H1 (cell line): ENCODE measurements at regions not wholly inside any gene's neighbourhood (a gene's known extent, or its start where the extent isn't known, plus 50 kb on each side); places are given as distances from the start of the nearest gene placed in this dataset.

Experiments
- ASH2L ChIP-seq: fragments of 200-600, 300-600 bp; sonication (generic); IDR thresholded peaks from one replicate; pipeline ENCODE4 v1.7.1; 2017; ENCODE audit warnings: low read length
- BACH1 ChIP-seq: IDR thresholded peaks from 2 replicates; pipeline ENCODE4 v1.6.1; 2012; ENCODE audit warnings: low read length, improper control_type of control experiment
- CHD1 ChIP-seq: IDR thresholded peaks from 2 replicates; pipeline ENCODE4 v1.6.1; 2012; ENCODE audit warnings: low read depth, low read length, improper control_type of control experiment
- CHD7 ChIP-seq: fragments of 300-600 bp; sonication (generic); IDR thresholded peaks from 2 replicates; pipeline ENCODE4 v1.7.1; 2012; ENCODE audit warnings: low read length, moderate library complexity, mild to moderate bottlenecking, inconsistent platforms; ENCODE audit not compliant: insufficient replicate concordance
- MAX ChIP-seq: IDR thresholded peaks from 2 replicates; pipeline ENCODE4 v1.6.1; 2012; ENCODE audit warnings: inconsistent platforms
- PHF8 ChIP-seq: fragments of 200-600 bp; sonication (generic); conservative IDR thresholded peaks from 2 replicates; pipeline ENCODE4 v1.7.1; 2012; ENCODE audit warnings: low read depth, mild to moderate bottlenecking, inconsistent platforms, low read length, moderate library complexity
- RAD21 ChIP-seq, 2 experiments: IDR thresholded peaks in 1 of 2; conservative IDR thresholded peaks in 1 of 2; 2 replicates each; pipeline ENCODE4 v1.6.1; 2011; ENCODE audit warnings: low read depth in 2 of 2, low read length in 2 of 2, improper control_type of control experiment in 1 of 2, inconsistent platforms in 1 of 2, mild to moderate bottlenecking in 1 of 2, moderate library complexity in 1 of 2
- RXRA ChIP-seq: IDR thresholded peaks from 2 replicates; pipeline ENCODE4 v1.6.1; 2011; ENCODE audit warnings: low read depth, mild to moderate bottlenecking, low read length, moderate library complexity; ENCODE audit not compliant: insufficient read depth
- SIN3A ChIP-seq, 2 experiments: IDR thresholded peaks in 1 of 2; conservative IDR thresholded peaks in 1 of 2; 2 replicates each; pipeline ENCODE4 v1.6.1; 2011 to 2012; ENCODE audit warnings: low read length in 2 of 2, improper control_type of control experiment in 1 of 2, low read depth in 1 of 2, mild to moderate bottlenecking in 1 of 2
- SUZ12 ChIP-seq: fragments of 200-600 bp; sonication (generic); IDR thresholded peaks from 2 replicates; pipeline ENCODE4 v1.6.1; 2012; ENCODE audit warnings: mild to moderate bottlenecking, inconsistent platforms, low read length, moderate library complexity, mixed read lengths
- TCF12 ChIP-seq: IDR thresholded peaks from 2 replicates; pipeline ENCODE4 v1.6.1; 2011; ENCODE audit warnings: low read depth, mild to moderate bottlenecking, low read length
- YY1 ChIP-seq: IDR thresholded peaks from 2 replicates; pipeline ENCODE4 v1.6.1; 2011; ENCODE audit warnings: low read depth, mild to moderate bottlenecking, low read length

- no peak for TF ChIP-seq CHD7
- no peak for TF ChIP-seq YY1
- TF ChIP-seq CHD1, result no peak
- TF ChIP-seq ASH2L, result no peak
- no peak for TF ChIP-seq TCF12
- no peak for TF ChIP-seq RXRA
- TF ChIP-seq PHF8, result no peak
- no peak for TF ChIP-seq MAX
- TF ChIP-seq RAD21 (IDR thresholded peaks at IDR 0.05 in 1 of 2, conservative IDR thresholded peaks at IDR 0.05 in 1 of 2; ENCODE audit: low read depth in 2 of 2, low read length in 2 of 2), result no peak
- TF ChIP-seq SUZ12, result no peak
- no peak for TF ChIP-seq SIN3A (conservative IDR thresholded peaks at IDR 0.05 in 1 of 2, IDR thresholded peaks at IDR 0.05 in 1 of 2; ENCODE audit: low read depth in 1 of 2, low read length in 2 of 2)
- TF ChIP-seq BACH1, result no peak
These were observed 1240.9 kb downstream of the STIM2 start (continued) for GRCh38 chr4:28101583-28101982.
